B cell (primary cell): ENCODE measurements at regions not wholly inside any gene's neighbourhood (a gene's known extent, or its start where the extent isn't known, plus 50 kb on each side); places are given as distances from the start of the nearest gene placed in this dataset.
"Not testable (repeated sequence)": the region's sequence is repeated elsewhere in the genome, so short reads cannot be mapped to it uniquely, and the experiment has no call there.

Experiments used
- ATAC-seq: fragments of 200-7000 bp; cut with Tn5 transposase; one replicate; pipeline ENCODE4 v1.10.0; 2021; ENCODE audit warnings: low read depth, mild to moderate bottlenecking, moderate number of reproducible peaks, moderate library complexity
- CTCF ChIA-PET: fragments of 350-600 bp; sonication (Branson Sonifier 250); formaldehyde crosslinking; loops from one replicate; lab custom pipeline; 2021; ENCODE audit warnings: antibody characterized with exemption, inconsistent platforms; lab: Charles Lee
- POLR2A ChIA-PET: fragments of 350-600 bp; sonication (Branson Sonifier 250); formaldehyde crosslinking; loops from one replicate; lab custom pipeline; 2021; ENCODE audit warnings: antibody characterized with exemption; lab: Charles Lee
- DNase-seq: peaks from one replicate; pipeline ENCODE4 v3.0.0; 2013
- H2AFZ ChIP-seq: 2 replicates; pipeline ENCODE4 v1.6.1; 2012; ENCODE audit warnings: mild to moderate bottlenecking, low read depth, low read length; ENCODE audit not compliant: insufficient read depth, poor library complexity, severe bottlenecking
- H3K27ac ChIP-seq, 2 donors: 1 replicate in 1 of 2; 2 replicates in 1 of 2; pipeline ENCODE4 v1.5.1; 2012 to 2013; ENCODE audit warnings: low read length in 2 of 2, mild to moderate bottlenecking in 2 of 2, moderate library complexity in 1 of 2
- H3K27me3 ChIP-seq, 4 experiments: fragments of 200-600 bp in 1 of 4; sonication (generic) in 1 of 4; replicated peaks in 1 of 4; 1 replicate in 2 of 4; 2 replicates in 2 of 4; pipeline versions ENCODE4 v1.6.1 to v1.7.0; 2013 to 2016; ENCODE audit warnings: low read length in 3 of 4, mild to moderate bottlenecking in 2 of 4, mixed read lengths in 1 of 4, moderate library complexity in 1 of 4; ENCODE audit not compliant: insufficient read depth in 4 of 4, control insufficient read depth in 3 of 4; ENCODE audit errors: control extremely low read depth in 1 of 4
- H3K36me3 ChIP-seq, 2 experiments: replicated peaks in 1 of 2; 1 replicate in 1 of 2; 2 replicates in 1 of 2; pipeline versions ENCODE4 v1.6.1 to v1.7.1; 2013; ENCODE audit warnings: low read length in 1 of 2; ENCODE audit not compliant: insufficient read depth in 2 of 2, control insufficient read depth in 1 of 2; ENCODE audit errors: control extremely low read depth in 1 of 2, extremely low read depth in 1 of 2
- H3K4me1 ChIP-seq, 2 donors: fragments of 200-600 bp in 1 of 2; sonication (generic) in 1 of 2; 1 replicate in 1 of 2; 2 replicates in 1 of 2; pipeline versions ENCODE4 v1.5.1 to v1.6.1; 2013 to 2017; ENCODE audit warnings: low read length in 2 of 2; ENCODE audit not compliant: control insufficient read depth in 2 of 2, insufficient read depth in 2 of 2
- H3K4me2 ChIP-seq: replicated peaks from 2 replicates; pipeline ENCODE3; 2012; ENCODE audit warnings: mild to moderate bottlenecking, low read depth, low read length; ENCODE audit not compliant: poor library complexity, severe bottlenecking
- H3K4me3 ChIP-seq, 5 experiments: fragments of 200-600 bp in 1 of 5; sonication (generic) in 1 of 5; 1 replicate in 3 of 5; 2 replicates in 2 of 5; pipeline versions ENCODE4 v1.5.1 to v1.7.0; 2011 to 2016; ENCODE audit warnings: low read length in 4 of 5, mild to moderate bottlenecking in 4 of 5, low read depth in 2 of 5, control low read depth in 1 of 5, moderate library complexity in 1 of 5; ENCODE audit not compliant: insufficient read depth in 1 of 5; ENCODE audit errors: control extremely low read depth in 1 of 5, extremely low read depth in 1 of 5
- H3K79me2 ChIP-seq: fragments of 200-600 bp; sonication (generic); one replicate; pipeline ENCODE4 v1.6.0; 2016; ENCODE audit warnings: low read length; ENCODE audit not compliant: control insufficient read depth, insufficient read depth
- H3K9ac ChIP-seq: fragments of 200-600 bp; sonication (generic); 2 replicates; pipeline ENCODE4 v1.6.1; 2017; ENCODE audit warnings: mild to moderate bottlenecking, low read length, moderate library complexity
- H3K9me3 ChIP-seq, 3 donors: one replicate each; pipeline versions ENCODE4 v1.6.1 to v1.7.1; 2013; ENCODE audit warnings: low read length in 2 of 3; ENCODE audit not compliant: control insufficient read depth in 2 of 3, insufficient read depth in 1 of 3; ENCODE audit errors: control extremely low read depth in 1 of 3
- H4K20me1 ChIP-seq: 2 replicates; pipeline ENCODE4 v1.6.0; 2012; ENCODE audit warnings: mild to moderate bottlenecking, low read length; ENCODE audit not compliant: insufficient read depth, control insufficient read depth, poor library complexity, severe bottlenecking
- H3K27ac Mint-ChIP-seq: one replicate; pipeline ENCODE4 v1.8.0; 2021; ENCODE audit warnings: mixed read lengths
- H3K27me3 Mint-ChIP-seq: one replicate; pipeline ENCODE4 v1.8.0; 2021; ENCODE audit warnings: mixed read lengths
- H3K4me1 Mint-ChIP-seq: one replicate; pipeline ENCODE4 v1.8.0; 2021; ENCODE audit warnings: mixed read lengths
- H3K4me3 Mint-ChIP-seq: one replicate; pipeline ENCODE4 v1.8.0; 2021; ENCODE audit warnings: mixed read lengths
- H3K9me3 Mint-ChIP-seq: one replicate; pipeline ENCODE4 v1.8.0; 2022; ENCODE audit warnings: mixed read lengths; ENCODE audit not compliant: insufficient read depth
- CTCF ChIP-seq: fragments of 200-600 bp; IDR thresholded peaks from one replicate; pipeline ENCODE4 v1.8.0; 2022; ENCODE audit warnings: antibody characterized with exemption, mild to moderate bottlenecking
- EZH2 ChIP-seq: IDR thresholded peaks from 2 replicates; pipeline ENCODE4 v1.6.1; 2012; ENCODE audit warnings: borderline replicate concordance, low read depth, mild to moderate bottlenecking, moderate library complexity, low read length; ENCODE audit not compliant: insufficient read depth, poor library complexity, severe bottlenecking
- WGBS: methylation state at CpG from one replicate; pipeline ENCODE4 v1.1.5; 2013; ENCODE audit warnings: missing lambda C conversion rate; ENCODE audit not compliant: insufficient coverage; 5-methylcytosine and 5-hydroxymethylcytosine counted together
- intact Hi-C: fragments of 100-400 bp; cut with micrococcal nuclease; formaldehyde crosslinking; loops from one replicate; pipeline ENCODE4 v1.10.0; 2022

DNA sequence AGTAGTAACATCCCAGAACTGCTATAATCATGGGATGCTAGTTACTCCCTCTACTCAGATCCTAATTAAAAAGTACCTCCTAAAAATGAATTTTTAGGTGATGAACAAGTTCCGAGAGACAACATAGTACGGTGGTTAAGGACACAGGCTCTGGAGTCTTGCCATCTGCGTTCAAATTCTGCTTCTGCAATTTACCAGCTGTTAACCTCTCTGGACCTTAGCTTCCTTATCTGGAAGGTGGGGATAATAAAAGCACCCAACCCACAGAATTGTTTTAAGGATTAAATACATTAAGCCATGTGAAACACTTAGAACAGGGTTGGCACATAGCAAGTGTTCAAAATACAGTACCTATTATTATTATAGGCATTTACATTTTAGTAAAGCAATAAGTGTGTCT, 77.5 kb upstream of the XPA start:
- H2AFZ ChIP-seq: no peak overlapping the region
- Mint-ChIP-seq H3K9me3 (peaks cover 5% of the 10 kb centered on the region), H3K27ac (no peak overlapping the region), H3K27me3 (peaks cover 33% of the 10 kb centered on the region), H3K4me3 (no peak overlapping the region), H3K4me1 (no peaks in the 10 kb centered on the region)
- no peak overlapping the region for H3K27ac ChIP-seq
- DNase-seq (no peak), ATAC-seq (no peak)
- H3K36me3 ChIP-seq: no peaks in the 10 kb centered on the region
- H3K4me2 ChIP-seq: no peak overlapping the region
- no peaks in the 10 kb centered on the region for H3K4me1 ChIP-seq
- POLR2A ChIA-PET: no interaction called here
- intact Hi-C loops: no loop called here
- peaks cover 3 to 16% (median 12%) of the 10 kb centered on the region in 3 donors for H3K9me3 ChIP-seq
- TF ChIP-seq EZH2 (no peak), CTCF (no peak)
- peaks cover 0 to 12% (median 0%) of the 10 kb centered on the region in 4 experiments for H3K27me3 ChIP-seq
- no peaks in the 10 kb centered on the region for H3K79me2 ChIP-seq
- CTCF ChIA-PET: no interaction called here
- H3K4me3 ChIP-seq: no peak overlapping the region
- no peak overlapping the region for H3K9ac ChIP-seq
- no peaks in the 10 kb centered on the region for H4K20me1 ChIP-seq
- no CpG with 5 or more reads among the region's 3 CpGs for WGBS

DNA sequence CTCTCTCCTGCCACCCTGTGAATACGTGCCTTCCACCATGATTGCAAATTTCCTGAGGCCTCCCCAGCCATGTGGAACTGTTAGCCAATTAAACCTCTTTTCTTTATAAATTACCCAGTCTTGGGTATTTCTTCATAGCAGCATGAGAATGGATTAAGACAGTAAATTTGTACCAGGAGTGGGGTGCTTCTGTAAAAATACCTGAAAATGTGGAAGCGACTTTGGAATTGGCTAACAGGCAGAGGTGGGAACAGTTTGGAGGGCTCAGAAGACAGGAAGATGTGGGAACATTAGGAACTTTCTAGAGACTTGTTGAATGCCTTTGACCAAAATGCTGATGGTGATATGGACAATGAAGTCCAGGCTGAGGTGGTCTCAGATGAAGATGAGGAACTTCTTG, 74.3 kb upstream of the FOXE1 start:
- H3K4me3 Mint-ChIP-seq, H3K9ac ChIP-seq, H3K27ac Mint-ChIP-seq, H3K4me2 ChIP-seq, POLR2A ChIA-PET, H2AFZ ChIP-seq, H3K4me3 ChIP-seq, CTCF ChIA-PET, ATAC-seq, H3K4me1 Mint-ChIP-seq, DNase-seq, H3K79me2 ChIP-seq, H3K36me3 ChIP-seq, H3K27ac ChIP-seq, intact Hi-C loops, H4K20me1 ChIP-seq, H3K4me1 ChIP-seq, H3K9me3 Mint-ChIP-seq: not testable (repeated sequence)
- peaks cover 3 to 16% (median 16%) of the 10 kb centered on the region in 3 donors for H3K9me3 ChIP-seq
- H3K27me3 ChIP-seq: peaks cover 0 to 12% (median 4%) of the 10 kb centered on the region in 4 experiments
- WGBS: 93% methylated on average over 1 of the region's 2 CpGs
- H3K27me3 Mint-ChIP-seq: peaks cover 33% of the 10 kb centered on the region
